ENCODE measurements at regions not wholly inside any gene's neighbourhood (a gene's known extent, or its start where the extent isn't known, plus 50 kb on each side); places are given as distances from the start of the nearest gene placed in this dataset.
"Not testable (repeated sequence)": the region's sequence is repeated elsewhere in the genome, so short reads cannot be mapped to it uniquely, and the experiment has no call there.

GRCh38 chr7:86391813-86392212, 251.9 kb upstream of the GRM3 start:
- no peak for TF ChIP-seq CTCF (IDR thresholded peaks at IDR 0.05; ENCODE audit: insufficient read depth, low read depth, low read length, missing control alignments)
- no peak overlapping the region for H3K4me3 ChIP-seq (ENCODE audit: low read length)
- no peak for DNase-seq (ENCODE audit: low read depth)

GRCh38 chr7:86375602-86376001, 268.1 kb upstream of the GRM3 start:
- not testable (repeated sequence) for H3K4me3 ChIP-seq (ENCODE audit: low read length); DNase-seq (ENCODE audit: low read depth)

GRCh38 chr7:86372262-86372661, 271.4 kb upstream of the GRM3 start:
- no peak for TF ChIP-seq CTCF (IDR thresholded peaks at IDR 0.05; ENCODE audit: insufficient read depth, low read depth, low read length, missing control alignments)
- H3K4me3 ChIP-seq (ENCODE audit: low read length) = no peak overlapping the region
- no peak for DNase-seq (ENCODE audit: low read depth)

- TF ChIP-seq CTCF (IDR thresholded peaks at IDR 0.05; ENCODE audit: insufficient read depth, low read depth, low read length, missing control alignments) = no peak
- DNase-seq (ENCODE audit: low read depth) = no peak
- H3K4me3 ChIP-seq (ENCODE audit: low read length) = no peak overlapping the region
Measured at GRCh38 chr7:86366946-86367345, 276.8 kb upstream of the GRM3 start.

- H3K4me3 ChIP-seq (ENCODE audit: low read length); DNase-seq (ENCODE audit: low read depth): not testable (repeated sequence)
Measured at GRCh38 chr7:86340407-86340806, 303.3 kb upstream of the GRM3 start.

GRCh38 chr7:86339051-86339450, 304.7 kb upstream of the GRM3 start:
- DNase-seq (ENCODE audit: low read depth) = no peak
- TF ChIP-seq CTCF (IDR thresholded peaks at IDR 0.05; ENCODE audit: insufficient read depth, low read depth, low read length, missing control alignments) = no peak
- H3K4me3 ChIP-seq (ENCODE audit: low read length) = no peak overlapping the region

GRCh38 chr7:86328801-86329433, 314.8 kb upstream of the GRM3 start:
- DNase-seq (ENCODE audit: low read depth) = no peak
- no peak for TF ChIP-seq CTCF (IDR thresholded peaks at IDR 0.05; ENCODE audit: insufficient read depth, low read depth, low read length, missing control alignments)
- no peak overlapping the region for H3K4me3 ChIP-seq (ENCODE audit: low read length)

- DNase-seq (ENCODE audit: low read depth) = no peak
- TF ChIP-seq CTCF (IDR thresholded peaks at IDR 0.05; ENCODE audit: insufficient read depth, low read depth, low read length, missing control alignments) = no peak
- H3K4me3 ChIP-seq (ENCODE audit: low read length) = no peak overlapping the region
Measured at GRCh38 chr7:86326847-86327246, 316.9 kb upstream of the GRM3 start.

Measured in epithelial cell of esophagus (primary cell).